ENCODE measurements at regions not wholly inside any gene's neighbourhood (a gene's known extent, or its start where the extent isn't known, plus 50 kb on each side); places are given as distances from the start of the nearest gene placed in this dataset.

DNA sequence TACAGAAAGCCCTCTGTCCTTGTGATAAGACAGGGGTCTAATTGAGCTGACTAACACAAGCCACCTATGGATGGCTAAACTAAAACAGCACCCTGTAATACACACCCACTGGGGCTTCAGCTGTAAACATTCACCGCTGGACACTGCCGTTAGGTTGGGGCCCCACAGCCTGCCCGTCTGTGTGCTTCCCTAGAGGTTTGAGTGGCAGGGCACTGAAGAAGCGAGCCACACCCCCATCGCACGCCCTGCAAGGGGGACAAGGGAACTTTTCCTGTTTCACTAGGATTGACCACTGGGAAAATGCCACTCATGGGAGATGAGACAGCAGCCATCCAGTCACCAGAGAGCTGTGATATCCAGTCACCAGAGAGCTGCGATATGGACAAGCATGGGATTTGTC lies 335.7 kb upstream of the CFAP20DC start:
- TF ChIP-seq, protein P1, sequence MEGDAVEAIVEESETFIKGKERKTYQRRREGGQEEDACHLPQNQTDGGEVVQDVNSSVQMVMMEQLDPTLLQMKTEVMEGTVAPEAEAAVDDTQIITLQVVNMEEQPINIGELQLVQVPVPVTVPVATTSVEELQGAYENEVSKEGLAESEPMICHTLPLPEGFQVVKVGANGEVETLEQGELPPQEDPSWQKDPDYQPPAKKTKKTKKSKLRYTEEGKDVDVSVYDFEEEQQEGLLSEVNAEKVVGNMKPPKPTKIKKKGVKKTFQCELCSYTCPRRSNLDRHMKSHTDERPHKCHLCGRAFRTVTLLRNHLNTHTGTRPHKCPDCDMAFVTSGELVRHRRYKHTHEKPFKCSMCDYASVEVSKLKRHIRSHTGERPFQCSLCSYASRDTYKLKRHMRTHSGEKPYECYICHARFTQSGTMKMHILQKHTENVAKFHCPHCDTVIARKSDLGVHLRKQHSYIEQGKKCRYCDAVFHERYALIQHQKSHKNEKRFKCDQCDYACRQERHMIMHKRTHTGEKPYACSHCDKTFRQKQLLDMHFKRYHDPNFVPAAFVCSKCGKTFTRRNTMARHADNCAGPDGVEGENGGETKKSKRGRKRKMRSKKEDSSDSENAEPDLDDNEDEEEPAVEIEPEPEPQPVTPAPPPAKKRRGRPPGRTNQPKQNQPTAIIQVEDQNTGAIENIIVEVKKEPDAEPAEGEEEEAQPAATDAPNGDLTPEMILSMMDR (IDR thresholded peaks at IDR 0.05): no peak
- TF ChIP-seq EP300 (IDR thresholded peaks at IDR 0.05): no peak
